GM12874 (cell line): ENCODE measurements at regions not wholly inside any gene's neighbourhood (a gene's known extent, or its start where the extent isn't known, plus 50 kb on each side); places are given as distances from the start of the nearest gene placed in this dataset.

Experiments
- CTCF ChIP-seq: IDR thresholded peaks from 2 replicates; pipeline ENCODE4 v1.5.1; 2011; ENCODE audit warnings: low read depth, mild to moderate bottlenecking, control low read depth, low read length, moderate library complexity; ENCODE audit not compliant: insufficient read depth

GRCh38 chr7:31256506-31256905 is 84.0 kb downstream of the NEUROD6 start:
- no peak for TF ChIP-seq CTCF

- TF ChIP-seq CTCF: no peak
These were observed 85.6 kb downstream of the NEUROD6 start for GRCh38 chr7:31254926-31255325.

GRCh38 chr7:31253532-31253931 is 87.0 kb downstream of the NEUROD6 start:
- no peak for TF ChIP-seq CTCF

- TF ChIP-seq CTCF: no peak
These were observed 89.1 kb downstream of the NEUROD6 start for GRCh38 chr7:31251441-31251840.

- no peak for TF ChIP-seq CTCF
These were observed 90.9 kb downstream of the NEUROD6 start for GRCh38 chr7:31249671-31250070.

GRCh38 chr7:31236868-31237267 is 103.7 kb downstream of the NEUROD6 start:
- no peak for TF ChIP-seq CTCF

GRCh38 chr7:31234836-31235605 is 105.5 kb downstream of the NEUROD6 start:
- TF ChIP-seq CTCF: no peak
